GM21447 (cell line): ENCODE measurements at regions not wholly inside any gene's neighbourhood (a gene's known extent, or its start where the extent isn't known, plus 50 kb on each side); places are given as distances from the start of the nearest gene placed in this dataset.
"Not testable (repeated sequence)": the region's sequence is repeated elsewhere in the genome, so short reads cannot be mapped to it uniquely, and the experiment has no call there.

Experiments used
- ATAC-seq: cut with Tn5 transposase; IDR thresholded peaks from one replicate; pipeline ENCODE4 v1.9.1; 2021; ENCODE audit not compliant: unreplicated experiment

- ATAC-seq: no peak
These were observed 378.0 kb upstream of the SGO1 start for GRCh38 chr3:20563985-20564384.

GRCh38 chr3:20563251-20563650, 377.2 kb upstream of the SGO1 start:
- no peak for ATAC-seq

- no peak for ATAC-seq
These were observed 375.2 kb upstream of the SGO1 start for GRCh38 chr3:20561166-20561565.

GRCh38 chr3:20560446-20560845, 374.4 kb upstream of the SGO1 start:
- not testable (repeated sequence) for ATAC-seq

- no peak for ATAC-seq
These were observed 372.2 kb upstream of the SGO1 start for GRCh38 chr3:20558161-20558560.

DNA sequence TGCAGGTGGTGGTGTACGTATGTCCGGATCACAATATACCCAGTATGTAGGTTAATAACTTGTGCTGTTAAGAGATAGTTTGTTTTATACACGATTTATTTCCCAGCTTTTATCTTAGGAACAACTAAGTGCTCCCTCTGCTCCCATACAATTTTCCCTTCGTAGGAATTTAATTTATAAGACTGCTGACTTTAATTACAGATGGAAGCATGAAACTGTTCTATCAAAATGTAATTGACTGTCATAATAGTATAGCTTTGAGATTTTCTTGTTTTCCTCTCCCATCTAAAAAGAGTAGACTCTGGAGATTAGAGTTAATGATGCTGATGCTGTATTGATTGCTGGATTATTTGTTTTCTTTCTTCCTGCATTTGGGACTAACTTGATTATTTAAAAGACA, 370.7 kb upstream of the SGO1 start:
- no peak for ATAC-seq

GRCh38 chr3:20552605-20553275, 366.7 kb upstream of the SGO1 start:
- no peak for ATAC-seq

GRCh38 chr3:20547361-20548269, 361.6 kb upstream of the SGO1 start:
- ATAC-seq: not testable (repeated sequence)

DNA sequence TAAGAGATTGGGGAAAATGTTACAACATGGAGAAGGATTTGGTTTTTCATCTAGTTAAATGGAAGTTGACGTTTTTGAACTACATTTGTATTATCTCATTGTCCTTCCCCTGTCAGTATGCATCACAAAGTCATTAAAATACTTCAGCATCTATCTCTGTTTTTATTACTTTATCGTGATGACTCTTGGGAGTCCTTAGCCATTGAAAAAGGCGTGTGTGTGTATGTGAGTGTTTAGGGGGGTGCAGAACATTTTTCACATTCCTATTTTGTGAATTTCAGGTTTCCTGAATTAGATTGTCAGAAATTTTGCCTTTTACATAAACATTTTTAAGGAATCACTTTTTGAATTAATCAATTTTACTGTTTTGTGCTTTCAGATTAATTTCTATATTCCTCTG, 360.6 kb upstream of the SGO1 start:
- no peak for ATAC-seq

- no peak for ATAC-seq
These were observed 357.7 kb upstream of the SGO1 start for GRCh38 chr3:20543535-20544226.

GRCh38 chr3:20540066-20540465, 354.1 kb upstream of the SGO1 start:
- ATAC-seq: no peak

DNA sequence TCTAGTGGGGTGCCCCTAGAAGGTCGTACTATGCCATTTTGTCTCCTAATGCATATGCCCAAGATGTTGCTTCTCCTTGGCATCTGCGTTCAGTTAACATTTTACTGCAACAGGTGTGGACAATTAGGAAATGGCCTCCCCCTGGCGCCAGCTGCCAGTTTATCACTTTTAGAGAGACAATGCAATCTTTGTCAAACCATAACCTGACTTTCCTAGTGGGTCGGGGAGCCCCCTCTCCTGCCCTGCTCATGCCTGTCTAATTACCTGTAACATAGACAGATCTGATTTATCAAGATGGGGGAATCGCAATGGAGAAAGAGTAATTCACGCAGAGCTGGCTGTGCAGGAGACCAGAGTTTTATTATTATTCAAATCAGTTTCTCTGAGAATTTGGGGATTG, 353.7 kb upstream of the SGO1 start:
- no peak for ATAC-seq

- ATAC-seq: no peak
These were observed 351.2 kb upstream of the SGO1 start for GRCh38 chr3:20537234-20537633.

- ATAC-seq: no peak
These were observed 343.9 kb upstream of the SGO1 start for GRCh38 chr3:20529911-20530310.

DNA sequence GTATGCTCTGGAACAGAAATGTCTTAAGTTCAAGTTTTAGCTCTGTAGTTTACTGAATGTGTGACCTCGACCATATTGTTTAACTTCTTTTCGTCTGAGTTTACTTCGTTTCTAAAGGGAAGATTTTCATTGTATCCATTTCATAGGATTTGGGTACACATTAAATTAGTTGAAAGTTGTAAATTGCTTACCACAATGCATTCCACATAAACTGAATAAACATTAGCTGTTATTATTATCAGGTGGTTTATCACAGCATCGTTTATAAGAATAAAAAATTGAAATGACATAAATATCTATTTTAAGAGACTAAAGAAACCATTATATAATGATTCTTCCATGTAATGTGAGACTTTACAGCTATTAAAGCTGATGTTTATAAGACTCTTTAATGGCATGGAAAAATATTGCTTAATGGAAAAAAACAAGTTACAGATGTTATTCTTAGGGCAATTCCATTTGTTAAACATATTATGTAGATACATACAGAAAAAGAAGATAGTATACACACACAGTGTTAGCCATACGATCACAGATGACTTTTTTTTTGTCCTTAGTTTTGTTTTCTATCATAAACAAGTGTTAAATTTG, 342.3 kb upstream of the SGO1 start:
- no peak for ATAC-seq

DNA sequence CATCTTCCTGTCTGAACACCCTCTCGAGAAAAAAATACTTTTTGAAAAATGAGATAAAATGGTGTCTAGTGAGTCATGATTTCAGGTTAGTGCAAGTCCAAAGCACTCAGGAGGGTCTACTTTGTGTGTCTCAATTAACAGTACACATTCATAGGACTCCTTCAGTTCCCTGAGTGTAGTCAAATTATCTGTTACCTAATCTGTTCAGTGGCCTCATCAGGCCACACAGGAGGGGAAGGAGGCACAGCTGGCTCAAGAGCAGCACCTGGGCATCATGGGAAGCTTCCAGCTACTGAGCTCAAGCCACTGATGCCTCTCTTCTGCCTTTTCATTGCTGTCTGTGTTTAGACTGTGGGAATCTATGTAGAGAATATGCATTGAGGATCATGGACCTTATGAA, 341.4 kb upstream of the SGO1 start:
- ATAC-seq: no peak

GRCh38 chr3:20524328-20524727, 338.3 kb upstream of the SGO1 start:
- ATAC-seq: no peak

DNA sequence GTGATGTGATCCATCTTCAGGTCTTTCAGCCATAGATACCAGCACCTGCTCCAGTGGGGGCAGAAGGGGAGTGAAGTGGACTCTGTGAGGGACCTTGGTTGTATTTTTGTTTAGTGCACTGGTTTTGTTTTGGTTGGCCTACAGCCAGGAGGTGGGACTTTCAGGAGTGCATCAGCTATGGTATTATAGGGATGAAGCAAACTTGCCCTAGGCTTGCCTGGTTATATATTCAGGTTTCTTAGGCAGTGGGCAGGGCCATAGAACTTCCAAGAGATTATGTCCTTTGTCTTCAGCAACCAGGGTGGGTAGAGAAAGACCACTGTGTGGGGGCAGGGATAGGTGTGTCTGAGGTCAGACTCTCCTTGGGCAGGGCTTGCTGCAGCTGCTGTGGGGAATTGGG, 337.3 kb upstream of the SGO1 start:
- no peak for ATAC-seq

- ATAC-seq: not testable (repeated sequence)
These were observed 331.3 kb upstream of the SGO1 start for GRCh38 chr3:20517316-20517715.

DNA sequence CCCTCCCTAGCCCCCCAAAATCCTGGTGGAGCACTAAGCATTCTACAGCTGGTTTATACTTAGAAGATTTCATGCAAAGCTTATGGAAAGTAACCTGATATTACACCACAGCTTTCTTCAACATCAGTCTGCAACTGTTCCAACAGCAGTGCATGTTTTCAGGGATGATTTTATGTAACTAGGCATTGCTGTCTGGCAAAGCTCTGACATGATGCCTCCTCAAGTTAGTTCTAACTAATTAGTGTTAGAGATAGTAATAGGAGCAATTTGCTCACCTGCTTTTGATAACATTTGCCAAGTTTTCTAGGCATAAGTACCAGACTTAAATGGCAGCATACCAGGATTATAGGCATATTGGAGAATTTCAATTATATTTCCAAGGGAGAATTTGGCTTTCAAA, 330.3 kb upstream of the SGO1 start:
- no peak for ATAC-seq

- ATAC-seq: no peak
These were observed 329.8 kb upstream of the SGO1 start for GRCh38 chr3:20515834-20516233.
